Lower lobe of right lung (tissue), 2 donors: ENCODE measurements at regions not wholly inside any gene's neighbourhood (a gene's known extent, or its start where the extent isn't known, plus 50 kb on each side); places are given as distances from the start of the nearest gene placed in this dataset.
A peak's percentile ranks its signal among the peaks of the same experiment; 100 is the strongest.

ENCODE experiments used
- ATAC-seq, 2 donors: fragments of 200-7000 bp; cut with Tn5 transposase; one replicate each; pipeline ENCODE4 v1.9.1; 2020 to 2022; ENCODE audit warnings: mild to moderate bottlenecking in 2 of 2, moderate library complexity in 2 of 2
- DNase-seq: peaks from one replicate; pipeline ENCODE4 v3.0.0-alpha.2; 2020
- H3K27ac ChIP-seq: fragments of 200-600 bp; one replicate; pipeline ENCODE4 v1.8.0; 2022
- H3K27me3 ChIP-seq: fragments of 200-600 bp; one replicate; pipeline ENCODE4 v1.8.0; 2022; ENCODE audit warnings: low read depth
- H3K36me3 ChIP-seq: fragments of 200-600 bp; one replicate; pipeline ENCODE4 v1.8.0; 2022; ENCODE audit warnings: mild to moderate bottlenecking
- H3K4me1 ChIP-seq: fragments of 200-600 bp; one replicate; pipeline ENCODE4 v1.8.0; 2022
- H3K4me3 ChIP-seq: fragments of 200-600 bp; one replicate; pipeline ENCODE4 v1.8.0; 2022; ENCODE audit warnings: mild to moderate bottlenecking
- H3K9me3 ChIP-seq: fragments of 200-600 bp; one replicate; pipeline ENCODE4 v1.8.0; 2022
- intact Hi-C: fragments of 100-400 bp; cut with DNase I; formaldehyde crosslinking; loops from one replicate; pipeline ENCODE4 v1.11.0; 2022
- TF ChIP-seq, protein P1 (sequence below): fragments of 200-600 bp; IDR thresholded peaks from one replicate; pipeline ENCODE4 v1.8.0; 2022; ENCODE audit warnings: antibody characterized with exemption, mild to moderate bottlenecking
- donor health status: DM: no; HTN: yes; CAD: no; lungs with severe emphysema.

DNA sequence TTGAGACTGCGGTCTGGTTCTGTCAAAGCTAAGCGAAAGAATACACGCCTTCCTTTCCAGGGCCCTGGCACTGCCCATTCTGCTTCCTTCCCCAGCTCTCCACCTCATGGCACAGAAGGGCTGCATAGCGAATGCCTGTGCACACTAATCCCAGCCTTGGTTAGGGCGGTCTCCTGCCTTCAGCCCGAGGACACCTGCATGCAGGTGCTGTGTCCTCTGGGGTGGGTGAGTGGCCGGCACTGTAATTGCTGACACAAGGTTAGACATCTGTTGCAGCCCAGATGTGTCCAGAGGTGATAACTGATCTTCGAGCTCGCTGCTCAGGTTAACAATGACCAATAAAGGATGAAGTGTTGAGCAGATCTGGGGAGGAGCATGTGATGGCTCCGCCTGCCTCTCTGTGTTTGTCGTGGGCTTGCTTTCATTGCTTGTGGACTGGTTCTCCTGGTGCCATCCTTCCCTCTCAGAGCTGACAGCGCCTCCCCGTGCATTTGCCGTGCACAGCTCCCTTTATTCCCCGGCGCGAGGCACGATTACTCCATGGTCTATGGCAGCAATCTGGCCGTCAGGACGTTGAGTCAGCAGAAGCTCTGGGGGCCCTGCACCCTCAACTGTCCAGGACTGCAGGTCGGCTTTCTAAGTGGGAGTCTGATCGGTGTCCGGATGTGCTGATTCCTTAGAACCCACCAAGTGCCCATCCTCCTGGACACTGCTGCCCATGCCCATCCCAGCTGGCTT is 1088.2 kb downstream of the BRD1 start:
- Histone ChIP-seq H3K4me1 (no peaks in the 10 kb centered on the region), H3K9me3 (no peaks in the 10 kb centered on the region), H3K4me3 (no peak overlapping the region), H3K36me3 (no peaks in the 10 kb centered on the region), H3K27ac (no peak overlapping the region), H3K27me3 (no peaks in the 10 kb centered on the region)
- ATAC-seq (no peak), DNase-seq (no peak)
- intact Hi-C loops = no loop called here
- TF ChIP-seq, protein P1, sequence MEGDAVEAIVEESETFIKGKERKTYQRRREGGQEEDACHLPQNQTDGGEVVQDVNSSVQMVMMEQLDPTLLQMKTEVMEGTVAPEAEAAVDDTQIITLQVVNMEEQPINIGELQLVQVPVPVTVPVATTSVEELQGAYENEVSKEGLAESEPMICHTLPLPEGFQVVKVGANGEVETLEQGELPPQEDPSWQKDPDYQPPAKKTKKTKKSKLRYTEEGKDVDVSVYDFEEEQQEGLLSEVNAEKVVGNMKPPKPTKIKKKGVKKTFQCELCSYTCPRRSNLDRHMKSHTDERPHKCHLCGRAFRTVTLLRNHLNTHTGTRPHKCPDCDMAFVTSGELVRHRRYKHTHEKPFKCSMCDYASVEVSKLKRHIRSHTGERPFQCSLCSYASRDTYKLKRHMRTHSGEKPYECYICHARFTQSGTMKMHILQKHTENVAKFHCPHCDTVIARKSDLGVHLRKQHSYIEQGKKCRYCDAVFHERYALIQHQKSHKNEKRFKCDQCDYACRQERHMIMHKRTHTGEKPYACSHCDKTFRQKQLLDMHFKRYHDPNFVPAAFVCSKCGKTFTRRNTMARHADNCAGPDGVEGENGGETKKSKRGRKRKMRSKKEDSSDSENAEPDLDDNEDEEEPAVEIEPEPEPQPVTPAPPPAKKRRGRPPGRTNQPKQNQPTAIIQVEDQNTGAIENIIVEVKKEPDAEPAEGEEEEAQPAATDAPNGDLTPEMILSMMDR = no peak

DNA sequence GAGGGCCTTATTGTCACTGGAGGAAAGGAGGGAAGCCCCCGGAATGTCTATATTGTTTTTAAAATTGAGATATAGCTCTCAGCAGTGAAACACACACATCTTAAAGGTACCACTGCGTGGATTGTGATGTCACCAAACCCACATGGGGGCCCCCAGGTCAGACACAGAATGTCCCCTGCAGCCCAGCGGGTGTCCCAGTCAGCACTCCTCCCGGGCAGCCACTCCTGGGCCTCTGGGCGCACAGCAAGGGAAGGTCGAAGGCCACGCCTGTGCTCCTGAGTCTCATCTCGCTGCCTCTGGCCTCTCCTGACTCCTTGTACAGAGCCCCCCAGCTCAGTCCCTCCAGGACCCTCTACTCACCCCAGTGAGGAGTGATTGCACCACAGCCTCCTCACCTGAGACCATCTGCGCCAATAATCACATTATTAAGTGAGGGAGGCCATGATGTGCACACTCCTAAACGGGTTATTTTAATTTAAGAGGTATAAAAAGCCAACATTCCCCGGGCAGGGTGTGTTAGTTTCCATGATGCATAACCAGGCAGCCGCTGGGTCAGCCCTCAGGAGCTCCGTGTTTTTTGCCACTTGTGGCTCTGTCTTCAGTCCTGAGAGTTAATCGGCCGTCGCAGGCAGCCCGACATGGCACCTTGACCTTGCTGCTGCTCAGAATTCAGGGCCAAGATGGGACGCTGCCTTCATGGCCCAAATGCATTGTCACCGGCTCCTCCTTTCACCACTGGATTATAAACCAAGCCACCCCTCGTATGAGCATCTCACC is 1089.3 kb downstream of the BRD1 start:
- intact Hi-C loops = no loop called here
- TF ChIP-seq, protein P1 = no peak
- Histone ChIP-seq H3K36me3 (no peaks in the 10 kb centered on the region), H3K27ac (no peak overlapping the region), H3K4me1 (no peaks in the 10 kb centered on the region), H3K9me3 (no peaks in the 10 kb centered on the region), H3K27me3 (no peaks in the 10 kb centered on the region), H3K4me3 (no peak overlapping the region)
- ATAC-seq (no peak), DNase-seq (no peak)

DNA sequence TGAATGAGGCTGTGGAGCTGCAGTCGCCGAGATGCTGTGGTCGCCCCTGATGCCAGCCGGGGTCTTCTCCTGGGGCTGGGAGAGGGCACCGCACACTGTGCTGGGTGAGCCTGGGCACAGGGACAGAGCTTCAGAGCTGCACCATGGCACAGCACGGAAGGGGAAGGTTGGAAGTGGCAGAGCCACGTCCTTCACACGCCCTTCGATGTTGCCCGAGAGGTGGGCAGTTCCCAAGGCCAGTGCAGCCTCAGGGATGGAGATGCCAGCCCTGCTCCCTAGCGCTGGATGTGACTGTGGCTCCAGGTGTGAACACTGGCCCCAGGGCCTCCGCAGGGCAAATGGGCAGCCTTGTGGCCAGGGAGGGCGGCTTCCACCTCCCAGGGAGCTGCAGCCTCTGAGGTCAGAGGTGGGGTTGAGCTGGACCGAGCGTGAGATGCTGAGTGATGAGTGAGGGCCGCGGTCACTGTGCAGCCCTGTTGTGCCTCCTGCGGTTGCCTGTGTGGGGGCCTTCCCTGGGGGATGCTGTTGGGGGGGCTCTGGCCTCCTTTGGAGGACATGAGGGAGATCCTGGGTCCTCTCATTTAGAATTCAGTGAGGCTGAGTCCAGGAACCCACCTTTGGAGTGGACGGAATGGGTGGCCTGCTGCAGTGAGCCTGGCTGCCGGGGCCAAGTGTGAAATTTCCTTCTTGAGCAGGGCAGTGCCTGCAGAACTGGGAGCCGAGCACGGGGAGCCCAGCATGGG is 1090.0 kb downstream of the BRD1 start:
- DNase-seq (no peak), ATAC-seq (peak in 1 of 2 donors; percentile 17)
- Histone ChIP-seq H3K4me1 (no peaks in the 10 kb centered on the region), H3K27ac (no peak overlapping the region), H3K27me3 (no peaks in the 10 kb centered on the region), H3K9me3 (no peaks in the 10 kb centered on the region), H3K4me3 (no peak overlapping the region), H3K36me3 (no peaks in the 10 kb centered on the region)
- intact Hi-C loops = no loop called here
- TF ChIP-seq, protein P1 = no peak

DNA sequence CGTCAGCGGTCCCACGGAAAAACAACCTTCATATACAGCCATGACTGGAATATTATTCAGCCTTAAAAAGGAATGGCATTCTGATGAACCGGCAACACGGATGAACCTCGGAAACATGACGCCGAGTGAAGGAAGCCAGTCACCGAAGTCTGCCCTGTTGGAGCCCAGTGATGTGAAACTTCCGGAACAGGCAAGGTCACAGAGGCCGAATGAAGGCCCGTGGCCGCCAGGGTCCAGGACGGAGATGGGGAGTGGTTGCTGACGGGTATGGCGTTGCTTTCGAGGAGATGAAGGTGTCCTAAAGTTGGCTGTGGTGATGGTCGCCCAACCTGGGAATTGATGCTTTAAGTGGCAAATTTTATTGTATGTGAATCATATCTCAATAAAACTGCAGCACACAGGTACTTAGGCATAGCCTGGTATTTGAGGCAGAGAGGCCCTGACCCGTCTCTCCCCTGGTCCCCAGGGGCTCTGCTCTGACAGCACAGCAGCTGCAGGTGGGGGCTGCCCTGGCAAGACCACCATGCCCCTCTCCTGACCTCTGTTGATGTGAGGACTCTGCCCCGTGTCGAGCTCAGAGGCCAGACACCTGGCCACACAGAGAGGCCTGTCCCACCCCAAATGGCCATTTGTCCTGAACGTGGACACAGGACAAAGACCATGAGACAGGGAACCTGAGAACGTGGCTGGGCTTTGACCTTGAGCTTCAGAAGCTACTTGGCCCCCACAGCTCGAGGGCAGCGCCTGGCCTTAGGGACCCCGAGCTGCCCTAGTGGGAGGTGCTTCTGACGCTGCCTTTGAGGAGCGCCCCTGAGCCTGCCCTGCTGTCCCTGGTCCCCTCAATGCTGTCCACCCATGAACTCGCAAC is 1090.8 kb downstream of the BRD1 start:
- Histone ChIP-seq H3K27me3 (no peaks in the 10 kb centered on the region), H3K36me3 (no peaks in the 10 kb centered on the region), H3K27ac (no peak overlapping the region), H3K4me1 (no peaks in the 10 kb centered on the region), H3K4me3 (no peak overlapping the region), H3K9me3 (no peaks in the 10 kb centered on the region)
- TF ChIP-seq, protein P1 = no peak
- no peak for DNase-seq
- intact Hi-C loops = no loop called here
- ATAC-seq = no peak

DNA sequence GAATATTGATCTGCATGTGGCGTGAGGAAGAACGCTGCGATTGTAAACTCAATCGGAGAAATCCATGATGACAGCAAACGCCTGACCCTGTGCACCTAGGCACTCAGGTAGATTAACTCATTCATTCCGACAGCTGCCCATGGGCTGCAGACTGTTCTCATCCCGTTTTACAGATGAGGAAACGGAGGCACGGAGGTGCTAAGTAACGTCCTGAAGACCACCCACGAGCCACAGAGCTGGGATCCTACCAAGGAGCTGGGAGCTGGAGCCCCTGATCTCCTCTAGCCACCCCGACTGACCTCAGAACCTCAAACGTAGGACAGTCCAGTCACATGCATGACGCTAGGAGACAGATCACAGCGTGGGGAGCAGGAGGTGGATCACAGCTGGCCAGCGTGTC is 1092.7 kb downstream of the BRD1 start:
- intact Hi-C loops = no loop called here
- H3K36me3 ChIP-seq = no peaks in the 10 kb centered on the region
- H3K4me3 ChIP-seq = no peak overlapping the region
- ATAC-seq (no peak), DNase-seq (no peak)
- H3K27me3 ChIP-seq = no peaks in the 10 kb centered on the region
- H3K27ac ChIP-seq = no peak overlapping the region
- no peaks in the 10 kb centered on the region for H3K4me1 ChIP-seq
- TF ChIP-seq, protein P1 = no peak
- H3K9me3 ChIP-seq = no peaks in the 10 kb centered on the region
